ENCODE measurements at regions not wholly inside any gene's neighbourhood (a gene's known extent, or its start where the extent isn't known, plus 50 kb on each side); places are given as distances from the start of the nearest gene placed in this dataset.

DNA sequence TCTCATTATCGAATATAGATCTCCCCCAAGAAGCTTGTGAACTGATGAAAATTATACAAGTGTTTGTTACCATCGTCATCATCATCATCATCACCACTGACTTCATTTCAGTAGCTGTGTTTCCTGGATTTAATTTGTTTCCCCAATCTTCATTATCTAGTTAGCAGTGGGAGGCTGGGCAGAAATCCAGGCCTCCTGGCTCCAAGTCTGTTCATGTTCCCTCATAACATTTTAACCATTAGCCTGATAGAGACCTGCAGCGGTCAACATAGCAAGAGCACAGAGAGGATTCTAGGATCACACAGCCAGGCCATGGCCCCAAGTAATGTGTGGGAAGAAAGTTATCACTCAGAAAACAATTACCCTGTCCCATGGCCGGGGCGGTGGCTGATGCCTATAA is 526.2 kb upstream of the CDH11 start:
- DNase-seq = no peak
- WGBS (ENCODE audit: insufficient coverage) = 100% methylated on average over 2 of the region's 5 CpGs
- H3K4me1 Mint-ChIP-seq = no peaks in the 10 kb centered on the region
- H3K27ac Mint-ChIP-seq = no peak overlapping the region
- Histone ChIP-seq H3K27ac (ENCODE audit: low read length in 2 of 2) (no peak overlapping the region), H3K79me2 (ENCODE audit: control insufficient read depth, insufficient read depth, low read length) (no peaks in the 10 kb centered on the region), H3K36me3 (replicated peaks in 1 of 2; ENCODE audit: control extremely low read depth in 1 of 2, control insufficient read depth in 1 of 2, extremely low read depth in 1 of 2, insufficient read depth in 2 of 2, low read length in 1 of 2) (no peaks in the 10 kb centered on the region), H3K4me2 (replicated peaks; ENCODE audit: low read depth, low read length, poor library complexity, severe bottlenecking) (no peak overlapping the region), H3K4me3 (ENCODE audit: control extremely low read depth in 1 of 5, extremely low read depth in 1 of 5, insufficient read depth in 1 of 5, low read depth in 2 of 5, low read length in 4 of 5) (no peak overlapping the region), H2AFZ (ENCODE audit: insufficient read depth, low read depth, low read length, poor library complexity, severe bottlenecking) (no peak overlapping the region), H3K9ac (ENCODE audit: low read length) (no peak overlapping the region), H3K4me1 (ENCODE audit: control insufficient read depth in 2 of 2, insufficient read depth in 2 of 2, low read length in 2 of 2) (no peaks in the 10 kb centered on the region), H3K27me3 (replicated peaks in 1 of 4; ENCODE audit: control extremely low read depth in 1 of 4, control insufficient read depth in 3 of 4, insufficient read depth in 4 of 4, low read length in 3 of 4) (no peaks in the 10 kb centered on the region), H3K9me3 (ENCODE audit: control extremely low read depth in 1 of 3, control insufficient read depth in 2 of 3, insufficient read depth in 1 of 3, low read length in 2 of 3) (no peaks in the 10 kb centered on the region), H4K20me1 (ENCODE audit: control insufficient read depth, insufficient read depth, low read length, poor library complexity, severe bottlenecking) (no peaks in the 10 kb centered on the region)
- no peaks in the 10 kb centered on the region for H3K27me3 Mint-ChIP-seq
- TF ChIP-seq EZH2 (IDR thresholded peaks at IDR 0.05; ENCODE audit: borderline replicate concordance, insufficient read depth, low read depth, low read length, poor library complexity, severe bottlenecking) = no peak
- TF ChIP-seq, protein P1, sequence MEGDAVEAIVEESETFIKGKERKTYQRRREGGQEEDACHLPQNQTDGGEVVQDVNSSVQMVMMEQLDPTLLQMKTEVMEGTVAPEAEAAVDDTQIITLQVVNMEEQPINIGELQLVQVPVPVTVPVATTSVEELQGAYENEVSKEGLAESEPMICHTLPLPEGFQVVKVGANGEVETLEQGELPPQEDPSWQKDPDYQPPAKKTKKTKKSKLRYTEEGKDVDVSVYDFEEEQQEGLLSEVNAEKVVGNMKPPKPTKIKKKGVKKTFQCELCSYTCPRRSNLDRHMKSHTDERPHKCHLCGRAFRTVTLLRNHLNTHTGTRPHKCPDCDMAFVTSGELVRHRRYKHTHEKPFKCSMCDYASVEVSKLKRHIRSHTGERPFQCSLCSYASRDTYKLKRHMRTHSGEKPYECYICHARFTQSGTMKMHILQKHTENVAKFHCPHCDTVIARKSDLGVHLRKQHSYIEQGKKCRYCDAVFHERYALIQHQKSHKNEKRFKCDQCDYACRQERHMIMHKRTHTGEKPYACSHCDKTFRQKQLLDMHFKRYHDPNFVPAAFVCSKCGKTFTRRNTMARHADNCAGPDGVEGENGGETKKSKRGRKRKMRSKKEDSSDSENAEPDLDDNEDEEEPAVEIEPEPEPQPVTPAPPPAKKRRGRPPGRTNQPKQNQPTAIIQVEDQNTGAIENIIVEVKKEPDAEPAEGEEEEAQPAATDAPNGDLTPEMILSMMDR (IDR thresholded peaks at IDR 0.05) = no peak
- POLR2A ChIA-PET = no interaction called here
- CTCF ChIA-PET = no interaction called here
- H3K4me3 Mint-ChIP-seq = no peak overlapping the region
- ATAC-seq (ENCODE audit: low read depth) = no peak
- intact Hi-C loops (cut with micrococcal nuclease) = no loop called here
- H3K9me3 Mint-ChIP-seq (ENCODE audit: insufficient read depth) = peaks cover 6% of the 10 kb centered on the region

DNA sequence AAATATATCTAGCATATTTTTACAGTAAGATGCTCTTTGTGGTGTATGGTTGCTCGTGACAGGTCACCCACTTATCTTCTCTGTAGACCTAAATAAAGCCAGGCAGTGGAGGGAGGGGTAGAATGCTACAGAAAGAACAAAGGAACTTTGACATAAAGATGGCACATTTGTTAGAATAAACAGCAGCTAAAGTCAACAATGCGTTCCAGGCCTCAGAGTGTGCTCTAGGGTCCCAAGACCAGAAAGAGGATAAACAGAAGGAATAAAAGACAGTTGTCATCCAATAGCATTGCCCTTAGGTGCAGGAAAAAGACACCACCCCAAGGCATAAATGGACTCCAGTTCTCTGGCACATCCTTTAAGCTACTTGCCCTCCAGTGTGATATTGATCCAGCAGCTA is 523.0 kb upstream of the CDH11 start:
- POLR2A ChIA-PET = no interaction called here
- no peak for DNase-seq
- Histone ChIP-seq H3K4me1 (ENCODE audit: control insufficient read depth in 2 of 2, insufficient read depth in 2 of 2, low read length in 2 of 2) (no peaks in the 10 kb centered on the region), H4K20me1 (ENCODE audit: control insufficient read depth, insufficient read depth, low read length, poor library complexity, severe bottlenecking) (no peaks in the 10 kb centered on the region), H3K9ac (ENCODE audit: low read length) (no peak overlapping the region), H3K4me2 (replicated peaks; ENCODE audit: low read depth, low read length, poor library complexity, severe bottlenecking) (no peak overlapping the region), H2AFZ (ENCODE audit: insufficient read depth, low read depth, low read length, poor library complexity, severe bottlenecking) (no peak overlapping the region), H3K9me3 (ENCODE audit: control extremely low read depth in 1 of 3, control insufficient read depth in 2 of 3, insufficient read depth in 1 of 3, low read length in 2 of 3) (no peaks in the 10 kb centered on the region), H3K36me3 (replicated peaks in 1 of 2; ENCODE audit: control extremely low read depth in 1 of 2, control insufficient read depth in 1 of 2, extremely low read depth in 1 of 2, insufficient read depth in 2 of 2, low read length in 1 of 2) (no peaks in the 10 kb centered on the region), H3K4me3 (ENCODE audit: control extremely low read depth in 1 of 5, extremely low read depth in 1 of 5, insufficient read depth in 1 of 5, low read depth in 2 of 5, low read length in 4 of 5) (no peak overlapping the region), H3K27me3 (replicated peaks in 1 of 4; ENCODE audit: control extremely low read depth in 1 of 4, control insufficient read depth in 3 of 4, insufficient read depth in 4 of 4, low read length in 3 of 4) (no peaks in the 10 kb centered on the region), H3K79me2 (ENCODE audit: control insufficient read depth, insufficient read depth, low read length) (no peaks in the 10 kb centered on the region), H3K27ac (ENCODE audit: low read length in 2 of 2) (no peak overlapping the region)
- Mint-ChIP-seq H3K27ac (no peak overlapping the region), H3K27me3 (no peaks in the 10 kb centered on the region), H3K4me1 (no peaks in the 10 kb centered on the region), H3K4me3 (no peak overlapping the region), H3K9me3 (ENCODE audit: insufficient read depth) (peaks cover 2% of the 10 kb centered on the region)
- CTCF ChIA-PET = no interaction called here
- ATAC-seq (ENCODE audit: low read depth) = no peak
- 86% methylated on average over 1 of the region's 2 CpGs for WGBS (ENCODE audit: insufficient coverage)
- intact Hi-C loops (cut with micrococcal nuclease) = no loop called here
- TF ChIP-seq EZH2 (IDR thresholded peaks at IDR 0.05; ENCODE audit: borderline replicate concordance, insufficient read depth, low read depth, low read length, poor library complexity, severe bottlenecking) = no peak
- TF ChIP-seq, protein P1 (IDR thresholded peaks at IDR 0.05) = no peak
